DMS 273 (cell line): ENCODE measurements at regions not wholly inside any gene's neighbourhood (a gene's known extent, or its start where the extent isn't known, plus 50 kb on each side); places are given as distances from the start of the nearest gene placed in this dataset.
A peak's percentile ranks its signal among the peaks of the same experiment; 100 is the strongest.
"Not testable (repeated sequence)": the region's sequence is repeated elsewhere in the genome, so short reads cannot be mapped to it uniquely, and the experiment has no call there.

ENCODE experiments used
- DNase-seq: peaks from one replicate; lab custom pipeline; 2025; ENCODE audit not compliant: unreplicated experiment; lab: John Stamatoyannopoulos, UW

- DNase-seq, result no peak
Measured at GRCh38 chr4:163273922-163274321, 58.5 kb downstream of the NPY1R start.

GRCh38 chr4:163273203-163273602, 59.2 kb downstream of the NPY1R start:
- DNase-seq, result no peak

GRCh38 chr4:163271555-163272127, 60.8 kb downstream of the NPY1R start:
- DNase-seq, result no peak

- no peak for DNase-seq
Measured at GRCh38 chr4:163269869-163270268, 62.5 kb downstream of the NPY1R start.

- DNase-seq, result no peak
Measured at GRCh38 chr4:163269166-163269565, 63.2 kb downstream of the NPY1R start.

- DNase-seq, result no peak
Measured at GRCh38 chr4:163264934-163265333, 67.5 kb downstream of the NPY1R start.

- no peak for DNase-seq
Measured at GRCh38 chr4:163263606-163264005, 68.8 kb downstream of the NPY1R start.

GRCh38 chr4:163256680-163257343, 75.6 kb downstream of the NPY1R start:
- DNase-seq, result no peak

- DNase-seq, result peak; percentile 36
Measured at GRCh38 chr4:163251204-163251603, 81.2 kb downstream of the NPY1R start.

GRCh38 chr4:163249042-163249441, 82.4 kb upstream of the NAF1 start:
- no peak for DNase-seq

- DNase-seq, result no peak
Measured at GRCh38 chr4:163245044-163245728, 78.5 kb upstream of the NAF1 start.

GRCh38 chr4:163243297-163243981, 76.7 kb upstream of the NAF1 start:
- DNase-seq, result no peak

GRCh38 chr4:163237856-163238255, 71.2 kb upstream of the NAF1 start:
- no peak for DNase-seq

- not testable (repeated sequence) for DNase-seq
Measured at GRCh38 chr4:163236389-163236788, 69.7 kb upstream of the NAF1 start.

- no peak for DNase-seq
Measured at GRCh38 chr4:163233321-163233720, 66.6 kb upstream of the NAF1 start.

GRCh38 chr4:163228648-163229047, 62.0 kb upstream of the NAF1 start:
- no peak for DNase-seq

GRCh38 chr4:163221467-163221866, 54.8 kb upstream of the NAF1 start:
- no peak for DNase-seq

- no peak for DNase-seq
Measured at GRCh38 chr4:163217505-163217904, 50.8 kb upstream of the NAF1 start.
